ENCODE measurements at regions not wholly inside any gene's neighbourhood (a gene's known extent, or its start where the extent isn't known, plus 50 kb on each side); places are given as distances from the start of the nearest gene placed in this dataset.

- Mint-ChIP-seq H3K9me3 (ENCODE audit: unreplicated experiment) (no peaks in the 10 kb centered on the region), H3K27me3 (ENCODE audit: insufficient read depth, unreplicated experiment) (no peaks in the 10 kb centered on the region), H3K36me3 (ENCODE audit: insufficient read depth, unreplicated experiment) (no peaks in the 10 kb centered on the region), H3K4me3 (ENCODE audit: unreplicated experiment) (no peak overlapping the region), H3K27ac (ENCODE audit: low read depth, unreplicated experiment) (no peak overlapping the region), H3K4me1 (ENCODE audit: insufficient read depth, unreplicated experiment) (no peaks in the 10 kb centered on the region)
- ChIA-PET CTCF (no interaction called here), POLR2A (no interaction called here)
- no peak for TF ChIP-seq CTCF (IDR thresholded peaks at IDR 0.05; ENCODE audit: unreplicated experiment)
- intact Hi-C loops (cut with micrococcal nuclease): no loop called here
- DNase-seq (ENCODE audit: unreplicated experiment): no peak
- BruUV-seq (replicated peaks): no TSS peak
Observed at GRCh38 chr4:22122062-22122461, 173.5 kb upstream of the KCNIP4 start.

GRCh38 chr4:22115262-22115661, 166.7 kb upstream of the KCNIP4 start:
- CTCF ChIA-PET: interaction anchor here (1.6 kb wide), 1 partner anchor 240 kb away, joined by 7 read pairs; no protein-coding TSS in a partner anchor
- no peaks in the 10 kb centered on the region for H3K27me3 Mint-ChIP-seq (ENCODE audit: insufficient read depth, unreplicated experiment)
- H3K4me1 Mint-ChIP-seq (ENCODE audit: insufficient read depth, unreplicated experiment): no peaks in the 10 kb centered on the region

GRCh38 chr4:22103768-22104167, 155.2 kb upstream of the KCNIP4 start:
- Mint-ChIP-seq H3K27me3 (ENCODE audit: insufficient read depth, unreplicated experiment) (no peaks in the 10 kb centered on the region), H3K4me1 (ENCODE audit: insufficient read depth, unreplicated experiment) (peaks cover 4% of the 10 kb centered on the region), H3K9me3 (ENCODE audit: unreplicated experiment) (no peaks in the 10 kb centered on the region), H3K36me3 (ENCODE audit: insufficient read depth, unreplicated experiment) (no peaks in the 10 kb centered on the region), H3K27ac (ENCODE audit: low read depth, unreplicated experiment) (no peak overlapping the region), H3K4me3 (ENCODE audit: unreplicated experiment) (no peak overlapping the region)
- intact Hi-C loops (cut with micrococcal nuclease): no loop called here
- POLR2A ChIA-PET: no interaction called here
- no peak for TF ChIP-seq CTCF (IDR thresholded peaks at IDR 0.05; ENCODE audit: unreplicated experiment)
- CTCF ChIA-PET: no interaction called here
- no TSS peak for BruUV-seq (replicated peaks)
- no peak for DNase-seq (ENCODE audit: unreplicated experiment)

More at GRCh38 chr4:22115262-22115661, 166.7 kb upstream of the KCNIP4 start:
- DNase-seq (ENCODE audit: unreplicated experiment): no peak
- BruUV-seq (replicated peaks): no TSS peak
- TF ChIP-seq CTCF (IDR thresholded peaks at IDR 0.05; ENCODE audit: unreplicated experiment): no peak
- H3K4me3 Mint-ChIP-seq (ENCODE audit: unreplicated experiment): no peak overlapping the region
- POLR2A ChIA-PET: interaction anchor here (0.7 kb wide), 1 partner anchor 65 kb away, joined by 3 read pairs; no protein-coding TSS in a partner anchor
- H3K9me3 Mint-ChIP-seq (ENCODE audit: unreplicated experiment): no peaks in the 10 kb centered on the region
- H3K36me3 Mint-ChIP-seq (ENCODE audit: insufficient read depth, unreplicated experiment): no peaks in the 10 kb centered on the region
- intact Hi-C loops (cut with micrococcal nuclease): no loop called here
- H3K27ac Mint-ChIP-seq (ENCODE audit: low read depth, unreplicated experiment): no peak overlapping the region

GRCh38 chr4:22099896-22100295, 151.3 kb upstream of the KCNIP4 start:
- DNase-seq (ENCODE audit: unreplicated experiment): peak; percentile 8
- intact Hi-C loops (cut with micrococcal nuclease): no loop called here
- Mint-ChIP-seq H3K4me1 (ENCODE audit: insufficient read depth, unreplicated experiment) (peaks cover 4% of the 10 kb centered on the region), H3K36me3 (ENCODE audit: insufficient read depth, unreplicated experiment) (no peaks in the 10 kb centered on the region), H3K9me3 (ENCODE audit: unreplicated experiment) (no peaks in the 10 kb centered on the region), H3K27me3 (ENCODE audit: insufficient read depth, unreplicated experiment) (no peaks in the 10 kb centered on the region), H3K4me3 (ENCODE audit: unreplicated experiment) (no peak overlapping the region), H3K27ac (ENCODE audit: low read depth, unreplicated experiment) (no peak overlapping the region)
- no TSS peak for BruUV-seq (replicated peaks)
- no peak for TF ChIP-seq CTCF (IDR thresholded peaks at IDR 0.05; ENCODE audit: unreplicated experiment)
- ChIA-PET CTCF (interaction anchor here (0.6 kb wide), 2 partner anchors 257 to 297 kb away, joined by 3 read pairs; no protein-coding TSS in a partner anchor), POLR2A (interaction anchor here (0.6 kb wide), 2 partner anchors 8 to 509 kb away, joined by 3 read pairs; no protein-coding TSS in a partner anchor)

Data from MCF 10A (cell line).